ENCODE measurements at regions not wholly inside any gene's neighbourhood (a gene's known extent, or its start where the extent isn't known, plus 50 kb on each side); places are given as distances from the start of the nearest gene placed in this dataset.

DNA sequence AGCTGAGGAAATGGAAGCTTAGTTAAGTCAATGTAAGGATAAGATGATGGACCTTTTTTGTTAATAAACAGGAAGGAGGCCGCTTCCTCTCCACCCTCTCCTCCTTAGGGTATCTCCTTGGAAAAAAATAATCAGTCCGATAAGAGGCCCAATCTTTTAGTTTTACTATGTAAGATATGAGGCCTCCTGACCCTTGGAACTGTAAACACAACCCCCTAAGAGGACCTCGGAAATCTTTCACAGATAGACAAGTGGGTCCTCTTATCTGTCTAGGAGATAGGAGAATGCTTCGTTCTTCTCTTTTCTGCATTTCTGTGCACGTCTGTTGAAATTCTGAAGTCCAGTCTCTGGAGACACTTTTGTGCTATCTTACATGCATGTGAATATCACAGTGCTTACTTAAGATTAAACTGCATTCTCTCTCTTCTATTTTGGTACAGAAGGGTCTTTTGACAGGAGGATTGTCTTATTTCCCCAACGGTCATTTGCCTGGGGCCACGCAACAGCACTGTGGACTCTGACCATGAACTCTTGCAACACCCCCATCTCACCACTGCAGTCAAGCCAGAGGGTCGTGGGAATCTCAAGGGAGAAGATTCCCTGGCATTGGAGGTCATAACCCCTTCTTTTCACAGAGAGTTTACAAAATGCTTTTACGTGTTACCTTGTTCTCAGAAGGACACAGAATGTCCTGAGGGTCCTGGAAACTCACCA lies 313.0 kb upstream of the RTL1 start:
- TF ChIP-seq CTCF (IDR thresholded peaks at IDR 0.05; ENCODE audit: insufficient read depth, low read depth, low read length), result no peak
- TF ChIP-seq EZH2 (IDR thresholded peaks at IDR 0.05; ENCODE audit: insufficient read depth, low read length), result no peak

Measured in astrocyte (in vitro differentiated cells and primary cell).